T-cell (primary cell): ENCODE measurements at regions not wholly inside any gene's neighbourhood (a gene's known extent, or its start where the extent isn't known, plus 50 kb on each side); places are given as distances from the start of the nearest gene placed in this dataset.
"Not testable (repeated sequence)": the region's sequence is repeated elsewhere in the genome, so short reads cannot be mapped to it uniquely, and the experiment has no call there.

Source experiments
- ATAC-seq, 4 experiments: fragments of 200-7000 bp in 3 of 4; fragments of 150-1000 bp in 1 of 4; cut with Tn5 transposase; replicated peaks in 1 of 4; 1 replicate in 3 of 4; 2 replicates in 1 of 4; pipeline ENCODE4 v1.10.0; 2021; ENCODE audit warnings: moderate library complexity in 3 of 4, mild to moderate bottlenecking in 2 of 4, moderate number of reproducible peaks in 1 of 4
- CTCF ChIA-PET, 2 donors: fragments of 300-600 bp; sonication (Branson Sonifier 250); formaldehyde crosslinking; loops; one replicate each; lab custom pipeline; 2022; ENCODE audit warnings: antibody characterized with exemption in 2 of 2; lab: Charles Lee
- POLR2A ChIA-PET, 2 donors: fragments of 300-600 bp; sonication (Branson Sonifier 250); formaldehyde crosslinking; loops; one replicate each; lab custom pipeline; 2022; ENCODE audit warnings: antibody characterized with exemption in 2 of 2; lab: Charles Lee
- DNase-seq, 35 experiments: peaks; one replicate each; pipeline versions ENCODE4 v3.0.0 to v3.0.0-alpha.2; 2013 to 2023
- H3K27ac ChIP-seq: one replicate; pipeline ENCODE4 v1.5.1; 2013; ENCODE audit warnings: low read length
- H3K27me3 ChIP-seq, 2 experiments: replicated peaks in 1 of 2; 1 replicate in 1 of 2; 2 replicates in 1 of 2; pipeline versions ENCODE4 v1.6.1 to v1.7.0; 2013; ENCODE audit warnings: low read length in 1 of 2, mixed read lengths in 1 of 2; ENCODE audit not compliant: control insufficient read depth in 2 of 2, insufficient read depth in 2 of 2; ENCODE audit errors: extremely low read depth in 1 of 2
- H3K36me3 ChIP-seq, 2 donors: 1 replicate in 1 of 2; 2 replicates in 1 of 2; pipeline versions ENCODE4 v1.6.1 to v1.7.0; 2013; ENCODE audit warnings: low read length in 1 of 2; ENCODE audit not compliant: control insufficient read depth in 2 of 2, insufficient read depth in 1 of 2; ENCODE audit errors: extremely low read depth in 1 of 2
- H3K4me1 ChIP-seq, 2 experiments: 1 replicate in 1 of 2; 2 replicates in 1 of 2; pipeline versions ENCODE4 v1.6.1 to v1.7.0; 2013; ENCODE audit warnings: low read length in 2 of 2, mixed read lengths in 1 of 2; ENCODE audit not compliant: insufficient read depth in 2 of 2, control insufficient read depth in 1 of 2; ENCODE audit errors: extremely low read depth in 1 of 2
- H3K4me3 ChIP-seq, 2 donors: 1 replicate in 1 of 2; 2 replicates in 1 of 2; pipeline versions ENCODE4 v1.5.1 to v1.7.0; 2013; ENCODE audit warnings: mild to moderate bottlenecking in 2 of 2, low read length in 1 of 2, moderate library complexity in 1 of 2; ENCODE audit not compliant: control insufficient read depth in 1 of 2; ENCODE audit errors: extremely low read depth in 1 of 2
- H3K9me3 ChIP-seq: 2 replicates; pipeline ENCODE4 v1.7.0; 2013
- H3K27ac Mint-ChIP-seq, 2 donors: one replicate each; pipeline ENCODE4 v1.8.0; 2020 to 2021; ENCODE audit warnings: mild to moderate bottlenecking in 2 of 2, mixed read lengths in 2 of 2
- H3K27me3 Mint-ChIP-seq, 2 donors: one replicate each; pipeline ENCODE4 v1.8.0; 2021 to 2022; ENCODE audit warnings: mixed read lengths in 2 of 2
- H3K36me3 Mint-ChIP-seq: one replicate; pipeline ENCODE4 v1.8.0; 2021; ENCODE audit warnings: mixed read lengths
- H3K4me1 Mint-ChIP-seq, 3 donors: one replicate each; pipeline ENCODE4 v1.8.0; 2020 to 2022; ENCODE audit warnings: mixed read lengths in 3 of 3, mild to moderate bottlenecking in 1 of 3
- H3K4me3 Mint-ChIP-seq, 3 donors: one replicate each; pipeline ENCODE4 v1.8.0; 2020 to 2022; ENCODE audit warnings: mild to moderate bottlenecking in 3 of 3, mixed read lengths in 3 of 3, moderate library complexity in 3 of 3
- H3K9me3 Mint-ChIP-seq, 3 donors: one replicate each; pipeline ENCODE4 v1.8.0; 2020 to 2022; ENCODE audit warnings: mixed read lengths in 3 of 3
- WGBS: methylation state at CpG from one replicate; pipeline ENCODE4 v1.1.5; 2013; ENCODE audit warnings: missing lambda C conversion rate; ENCODE audit not compliant: insufficient coverage; 5-methylcytosine and 5-hydroxymethylcytosine counted together

DNA sequence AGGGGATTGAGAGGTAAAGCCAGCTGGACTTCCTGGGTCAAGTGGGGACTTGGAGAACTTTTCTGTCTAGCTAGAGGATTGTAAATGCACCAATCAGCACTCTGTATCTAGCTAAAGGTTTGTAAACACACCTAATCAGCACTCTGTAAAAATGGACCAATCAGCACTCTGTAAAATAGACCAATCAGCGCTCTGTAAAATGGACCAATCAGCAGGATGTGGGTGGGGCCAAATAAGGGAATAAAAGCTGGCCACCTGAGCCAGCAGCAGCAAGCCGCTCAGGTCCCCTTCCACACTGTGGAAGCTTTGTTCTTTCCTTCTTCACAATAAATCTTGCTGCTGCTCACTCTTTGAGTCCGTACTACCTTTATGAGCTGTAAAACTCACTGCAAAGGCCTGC, 87.7 kb downstream of the COPRS start:
- CTCF ChIA-PET, ATAC-seq, H3K27ac Mint-ChIP-seq, H3K4me3 Mint-ChIP-seq, H3K27me3 ChIP-seq, H3K27ac ChIP-seq, H3K4me3 ChIP-seq, POLR2A ChIA-PET, DNase-seq, H3K4me1 ChIP-seq, H3K9me3 ChIP-seq, H3K4me1 Mint-ChIP-seq, H3K27me3 Mint-ChIP-seq, H3K36me3 Mint-ChIP-seq, H3K9me3 Mint-ChIP-seq, H3K36me3 ChIP-seq: not testable (repeated sequence)
- 75% methylated on average over 2 of the region's 3 CpGs for WGBS

GRCh38 chr17:31770501-31770900, 88.5 kb downstream of the COPRS start:
- H3K36me3 Mint-ChIP-seq, H3K27ac ChIP-seq, ATAC-seq, H3K4me1 ChIP-seq, H3K27ac Mint-ChIP-seq, POLR2A ChIA-PET, H3K27me3 Mint-ChIP-seq, H3K36me3 ChIP-seq, H3K9me3 ChIP-seq, H3K27me3 ChIP-seq, H3K9me3 Mint-ChIP-seq, H3K4me3 Mint-ChIP-seq, H3K4me3 ChIP-seq, CTCF ChIA-PET, H3K4me1 Mint-ChIP-seq, DNase-seq: not testable (repeated sequence)
- 88% methylated on average over 1 of the region's 3 CpGs for WGBS

- ATAC-seq, H3K36me3 Mint-ChIP-seq, H3K4me3 ChIP-seq, H3K9me3 Mint-ChIP-seq, H3K36me3 ChIP-seq, POLR2A ChIA-PET, CTCF ChIA-PET, H3K9me3 ChIP-seq, H3K27ac ChIP-seq, H3K4me3 Mint-ChIP-seq, H3K4me1 Mint-ChIP-seq, DNase-seq, H3K4me1 ChIP-seq, H3K27ac Mint-ChIP-seq: not testable (repeated sequence)
- peaks cover 0 to 12% of the 10 kb centered on the region in 2 experiments for H3K27me3 ChIP-seq
- 80% methylated on average over 5 of the region's 7 CpGs for whole genome bisulfite sequencing
- peaks cover 24 to 25% of the 10 kb centered on the region in 2 donors for H3K27me3 Mint-ChIP-seq
Observed at GRCh38 chr17:31761836-31762510, 97.1 kb downstream of the COPRS start.

DNA sequence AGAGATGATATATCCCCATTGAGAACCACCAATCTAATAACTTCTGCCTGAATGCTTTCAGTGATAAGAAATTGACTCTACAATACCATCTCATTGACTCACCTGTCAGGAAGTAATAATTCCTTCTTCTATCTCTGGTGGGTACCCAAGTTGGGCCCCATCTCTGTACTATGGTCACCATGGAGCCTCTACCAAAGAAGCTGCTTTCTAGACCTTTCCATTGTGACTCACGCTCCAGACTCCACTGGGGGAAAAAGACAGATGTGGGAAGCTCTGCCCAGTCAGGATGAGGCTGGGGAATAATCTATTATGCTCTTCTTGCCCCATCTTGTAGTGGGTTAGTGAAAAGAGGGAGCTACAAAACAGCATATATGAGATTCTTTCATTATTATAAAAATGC, 100.4 kb downstream of the COPRS start:
- H3K27me3 Mint-ChIP-seq: peaks cover 17 to 21% of the 10 kb centered on the region in 2 donors
- H3K36me3 Mint-ChIP-seq: no peaks in the 10 kb centered on the region
- no peak overlapping the region for H3K4me3 Mint-ChIP-seq
- no CpG with 5 or more reads among the region's 1 CpG for WGBS
- DNase-seq: no peak
- H3K9me3 ChIP-seq: no peaks in the 10 kb centered on the region
- H3K36me3 ChIP-seq: no peaks in the 10 kb centered on the region
- no peak overlapping the region for H3K27ac ChIP-seq
- ChIA-PET POLR2A (no interaction called here), CTCF (no interaction called here)
- H3K27ac Mint-ChIP-seq: no peak overlapping the region
- H3K4me1 ChIP-seq: no peaks in the 10 kb centered on the region
- no peaks in the 10 kb centered on the region for H3K4me1 Mint-ChIP-seq
- ATAC-seq: no peak
- peaks cover 0 to 12% of the 10 kb centered on the region in 2 experiments for H3K27me3 ChIP-seq
- no peak overlapping the region for H3K4me3 ChIP-seq
- H3K9me3 Mint-ChIP-seq: peaks cover 0 to 5% (median 0%) of the 10 kb centered on the region in 3 donors

DNA sequence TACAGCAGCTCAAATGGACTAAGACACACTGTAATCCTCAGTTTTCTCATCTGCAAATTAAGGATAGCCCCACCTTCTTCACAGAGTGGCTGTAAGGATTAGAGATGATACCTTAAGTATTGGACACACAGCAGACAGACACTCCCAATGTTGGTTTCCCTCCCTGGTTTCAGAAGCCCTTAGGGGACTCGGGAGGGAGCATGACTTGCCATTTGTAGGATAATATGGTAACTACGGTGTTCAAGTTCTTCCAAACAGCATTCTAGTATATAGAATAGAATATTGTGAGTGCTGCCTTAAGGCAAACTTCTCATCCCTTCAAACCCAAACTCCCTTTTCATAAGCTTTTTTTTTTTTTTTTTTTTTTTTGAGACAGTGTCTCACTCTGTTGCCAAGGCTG, 101.9 kb downstream of the COPRS start:
- Histone ChIP-seq H3K4me1 (no peaks in the 10 kb centered on the region), H3K9me3 (no peaks in the 10 kb centered on the region), H3K27me3 (peaks cover 0 to 6% of the 10 kb centered on the region in 2 experiments), H3K27ac (no peak overlapping the region), H3K4me3 (no peak overlapping the region), H3K36me3 (no peaks in the 10 kb centered on the region)
- H3K27ac Mint-ChIP-seq: no peak overlapping the region
- CTCF ChIA-PET: no interaction called here
- H3K27me3 Mint-ChIP-seq: peaks cover 13 to 16% of the 10 kb centered on the region in 2 donors
- no peak overlapping the region for H3K4me3 Mint-ChIP-seq
- no peak for ATAC-seq
- WGBS: no CpG with 5 or more reads among the region's 2 CpGs
- no peaks in the 10 kb centered on the region for H3K36me3 Mint-ChIP-seq
- peaks cover 0 to 5% (median 0%) of the 10 kb centered on the region in 3 donors for H3K9me3 Mint-ChIP-seq
- no peaks in the 10 kb centered on the region for H3K4me1 Mint-ChIP-seq
- POLR2A ChIA-PET: no interaction called here
- no peak for DNase-seq

DNA sequence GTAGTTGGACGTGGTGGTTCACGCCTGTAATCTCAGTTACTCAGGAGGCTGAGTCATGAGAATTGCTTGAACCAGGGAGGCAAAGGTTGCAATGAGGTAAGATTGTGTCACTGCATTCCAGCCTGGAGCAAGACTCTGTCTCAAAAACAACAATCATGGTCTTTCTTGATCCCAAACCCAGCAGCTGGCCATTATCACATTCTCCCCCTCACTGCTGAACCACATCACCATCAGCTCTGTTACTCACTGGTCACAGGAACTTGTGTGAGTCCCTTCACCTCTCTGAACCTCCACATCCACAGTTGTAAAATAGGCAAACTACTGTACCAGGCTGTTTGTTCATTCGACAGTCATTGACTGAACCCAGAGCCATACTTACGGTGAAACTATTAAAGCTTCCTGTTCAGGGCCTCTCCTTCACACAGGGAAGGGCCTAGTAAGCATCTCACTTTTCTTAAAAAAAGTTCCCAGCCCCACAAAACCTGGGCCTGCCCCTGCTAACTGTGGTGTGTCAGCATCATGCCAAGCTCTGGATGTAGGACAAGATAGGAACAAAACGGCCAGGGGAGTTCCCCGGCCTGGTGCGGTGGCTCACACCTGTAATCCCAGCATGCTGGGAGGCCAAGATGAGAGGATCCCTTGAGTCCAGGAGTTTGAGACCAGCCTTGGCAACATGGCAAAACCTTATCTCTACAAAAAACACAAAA, 104.7 kb downstream of the COPRS start:
- H3K27ac Mint-ChIP-seq: no peak overlapping the region
- H3K9me3 Mint-ChIP-seq: peaks cover 0 to 5% (median 0%) of the 10 kb centered on the region in 3 donors
- H3K27me3 Mint-ChIP-seq: peaks cover 4 to 6% of the 10 kb centered on the region in 2 donors
- Histone ChIP-seq H3K4me1 (no peaks in the 10 kb centered on the region), H3K4me3 (no peak overlapping the region), H3K27me3 (peaks cover 0 to 9% of the 10 kb centered on the region in 2 experiments), H3K9me3 (no peaks in the 10 kb centered on the region), H3K27ac (no peak overlapping the region), H3K36me3 (no peaks in the 10 kb centered on the region)
- H3K36me3 Mint-ChIP-seq: no peaks in the 10 kb centered on the region
- CTCF ChIA-PET: no interaction called here
- ATAC-seq (no peak), DNase-seq (no peak)
- POLR2A ChIA-PET: no interaction called here
- H3K4me1 Mint-ChIP-seq: no peaks in the 10 kb centered on the region
- 79% methylated on average over 3 of the region's 7 CpGs for WGBS
- no peak overlapping the region for H3K4me3 Mint-ChIP-seq
